IPS-20b (cell line): ENCODE measurements at regions not wholly inside any gene's neighbourhood (a gene's known extent, or its start where the extent isn't known, plus 50 kb on each side); places are given as distances from the start of the nearest gene placed in this dataset.

Experiments
- H3K27ac ChIP-seq: one replicate; pipeline ENCODE4 v1.5.1; 2013; ENCODE audit warnings: low read length
- H3K27me3 ChIP-seq: 2 replicates; pipeline ENCODE4 v1.6.1; 2013; ENCODE audit warnings: mild to moderate bottlenecking, low read length, inconsistent platforms; ENCODE audit not compliant: insufficient read depth
- H3K36me3 ChIP-seq: 2 replicates; pipeline ENCODE4 v1.6.1; 2013; ENCODE audit warnings: low read depth, mild to moderate bottlenecking, inconsistent platforms, low read length, moderate library complexity; ENCODE audit not compliant: insufficient read depth
- H3K4me1 ChIP-seq: 2 replicates; pipeline ENCODE4 v1.6.1; 2013; ENCODE audit warnings: mild to moderate bottlenecking, control low read depth, inconsistent platforms, low read length, moderate library complexity; ENCODE audit not compliant: insufficient read depth
- H3K4me3 ChIP-seq: 2 replicates; pipeline ENCODE4 v1.5.1; 2013; ENCODE audit warnings: mild to moderate bottlenecking, low read length, inconsistent platforms
- H3K9ac ChIP-seq: 2 replicates; pipeline ENCODE4 v1.6.1; 2013; ENCODE audit warnings: low read depth, mild to moderate bottlenecking, inconsistent platforms, low read length, moderate library complexity
- H3K9me3 ChIP-seq: 2 replicates; pipeline ENCODE4 v1.6.1; 2013; ENCODE audit warnings: mild to moderate bottlenecking, low read depth, low read length, inconsistent platforms; ENCODE audit not compliant: insufficient read depth

GRCh38 chr19:30675086-30675485 is 302.9 kb downstream of the ZNF536 start:
- H3K36me3 ChIP-seq, result no peaks in the 10 kb centered on the region
- no peak overlapping the region for H3K4me3 ChIP-seq
- H3K27me3 ChIP-seq, result no peaks in the 10 kb centered on the region
- no peaks in the 10 kb centered on the region for H3K4me1 ChIP-seq
- no peak overlapping the region for H3K9ac ChIP-seq
- H3K27ac ChIP-seq, result no peak overlapping the region
- no peaks in the 10 kb centered on the region for H3K9me3 ChIP-seq

GRCh38 chr19:30674656-30675055 is 302.5 kb downstream of the ZNF536 start:
- Histone ChIP-seq H3K4me1 (no peaks in the 10 kb centered on the region), H3K9ac (no peak overlapping the region), H3K36me3 (no peaks in the 10 kb centered on the region), H3K4me3 (no peak overlapping the region), H3K27me3 (no peaks in the 10 kb centered on the region), H3K9me3 (no peaks in the 10 kb centered on the region), H3K27ac (no peak overlapping the region)

- Histone ChIP-seq H3K9ac (no peak overlapping the region), H3K27me3 (peaks cover 9% of the 10 kb centered on the region), H3K4me3 (no peak overlapping the region), H3K4me1 (no peaks in the 10 kb centered on the region), H3K9me3 (no peaks in the 10 kb centered on the region), H3K36me3 (no peaks in the 10 kb centered on the region), H3K27ac (no peak overlapping the region)
These were observed 301.2 kb downstream of the ZNF536 start for GRCh38 chr19:30673336-30673735.

GRCh38 chr19:30672926-30673325 is 300.7 kb downstream of the ZNF536 start:
- Histone ChIP-seq H3K9ac (no peak overlapping the region), H3K36me3 (no peaks in the 10 kb centered on the region), H3K9me3 (no peaks in the 10 kb centered on the region), H3K27ac (no peak overlapping the region), H3K4me3 (no peak overlapping the region), H3K4me1 (no peaks in the 10 kb centered on the region), H3K27me3 (peaks cover 9% of the 10 kb centered on the region)

- Histone ChIP-seq H3K27ac (no peak overlapping the region), H3K36me3 (no peaks in the 10 kb centered on the region), H3K9me3 (no peaks in the 10 kb centered on the region), H3K9ac (no peak overlapping the region), H3K4me1 (no peaks in the 10 kb centered on the region), H3K27me3 (peaks cover 9% of the 10 kb centered on the region), H3K4me3 (no peak overlapping the region)
These were observed 299.5 kb downstream of the ZNF536 start for GRCh38 chr19:30671622-30672051.

GRCh38 chr19:30671367-30671619 is 299.1 kb downstream of the ZNF536 start:
- Histone ChIP-seq H3K9me3 (no peaks in the 10 kb centered on the region), H3K36me3 (no peaks in the 10 kb centered on the region), H3K4me1 (no peaks in the 10 kb centered on the region), H3K27ac (no peak overlapping the region), H3K9ac (no peak overlapping the region), H3K4me3 (no peak overlapping the region), H3K27me3 (peaks cover 9% of the 10 kb centered on the region)

- Histone ChIP-seq H3K9ac (no peak overlapping the region), H3K27me3 (peaks cover 9% of the 10 kb centered on the region), H3K27ac (no peak overlapping the region), H3K9me3 (no peaks in the 10 kb centered on the region), H3K4me1 (no peaks in the 10 kb centered on the region), H3K4me3 (no peak overlapping the region), H3K36me3 (no peaks in the 10 kb centered on the region)
These were observed 298.6 kb downstream of the ZNF536 start for GRCh38 chr19:30670562-30671366.

GRCh38 chr19:30670011-30670329 is 297.8 kb downstream of the ZNF536 start:
- Histone ChIP-seq H3K36me3 (no peaks in the 10 kb centered on the region), H3K4me1 (no peaks in the 10 kb centered on the region), H3K4me3 (no peak overlapping the region), H3K27ac (no peak overlapping the region), H3K9me3 (no peaks in the 10 kb centered on the region), H3K9ac (no peak overlapping the region), H3K27me3 (peaks cover 9% of the 10 kb centered on the region)

GRCh38 chr19:30669329-30670010 is 297.3 kb downstream of the ZNF536 start:
- Histone ChIP-seq H3K4me1 (no peaks in the 10 kb centered on the region), H3K27ac (no peak overlapping the region), H3K9ac (peak overlapping the region; percentile 53; the same call in 1 of the 2 replicates), H3K36me3 (no peaks in the 10 kb centered on the region), H3K27me3 (peaks cover 9% of the 10 kb centered on the region), H3K9me3 (no peaks in the 10 kb centered on the region), H3K4me3 (peak overlapping the region; percentile 54; the same call in 1 of the 2 replicates)

GRCh38 chr19:30668521-30669155 is 296.5 kb downstream of the ZNF536 start:
- Histone ChIP-seq H3K27me3 (peaks cover 9% of the 10 kb centered on the region), H3K27ac (no peak overlapping the region), H3K9ac (no peak overlapping the region)

GRCh38 chr19:30667746-30668145 is 295.6 kb downstream of the ZNF536 start:
- no peak overlapping the region for H3K4me3 ChIP-seq
- H3K27ac ChIP-seq, result no peak overlapping the region
- H3K9me3 ChIP-seq, result no peaks in the 10 kb centered on the region
- H3K9ac ChIP-seq, result no peak overlapping the region
- H3K36me3 ChIP-seq, result no peaks in the 10 kb centered on the region
- H3K4me1 ChIP-seq, result peaks cover 2% of the 10 kb centered on the region; the same call in 1 of the 2 replicates
- H3K27me3 ChIP-seq, result peaks cover 9% of the 10 kb centered on the region

More at GRCh38 chr19:30668521-30669155, 296.5 kb downstream of the ZNF536 start:
- no peaks in the 10 kb centered on the region for H3K9me3 ChIP-seq
- no peaks in the 10 kb centered on the region for H3K4me1 ChIP-seq
- H3K36me3 ChIP-seq, result no peaks in the 10 kb centered on the region
- peak overlapping the region; percentile 54; the same call in 1 of the 2 replicates for H3K4me3 ChIP-seq

- Histone ChIP-seq H3K27me3 (peaks cover 9% of the 10 kb centered on the region), H3K36me3 (no peaks in the 10 kb centered on the region)
These were observed 295.0 kb downstream of the ZNF536 start for GRCh38 chr19:30667227-30667626.

More at GRCh38 chr19:30667227-30667626, 295.0 kb downstream of the ZNF536 start:
- Histone ChIP-seq H3K9ac (no peak overlapping the region), H3K9me3 (no peaks in the 10 kb centered on the region), H3K27ac (no peak overlapping the region), H3K4me1 (peaks cover 7% of the 10 kb centered on the region; the same call in 1 of the 2 replicates), H3K4me3 (no peak overlapping the region)
